WTC11 (cell line): ENCODE measurements at regions not wholly inside any gene's neighbourhood (a gene's known extent, or its start where the extent isn't known, plus 50 kb on each side); places are given as distances from the start of the nearest gene placed in this dataset.

Experiments used
- CTCF ChIP-seq: fragments of 200-600 bp; IDR thresholded peaks from 2 replicates; pipeline ENCODE4 v1.8.0; 2022; ENCODE audit warnings: antibody characterized with exemption
- KAT7 ChIP-seq: sonication (generic); formaldehyde crosslinking; IDR thresholded peaks from 2 replicates; pipeline ENCODE4 v1.8.1; 2023; ENCODE audit warnings: missing genetic modification reagents, mild to moderate bottlenecking, borderline replicate concordance
- MAX ChIP-seq: sonication (generic); formaldehyde crosslinking; IDR thresholded peaks from 2 replicates; pipeline ENCODE4 v1.8.0; 2022; ENCODE audit warnings: mild to moderate bottlenecking, missing genetic modification reagents
- TCF7 ChIP-seq: sonication (generic); formaldehyde crosslinking; IDR thresholded peaks from 2 replicates; pipeline ENCODE4 v1.8.0; 2022; ENCODE audit warnings: mild to moderate bottlenecking, low read depth, missing genetic modification reagents, moderate library complexity

DNA sequence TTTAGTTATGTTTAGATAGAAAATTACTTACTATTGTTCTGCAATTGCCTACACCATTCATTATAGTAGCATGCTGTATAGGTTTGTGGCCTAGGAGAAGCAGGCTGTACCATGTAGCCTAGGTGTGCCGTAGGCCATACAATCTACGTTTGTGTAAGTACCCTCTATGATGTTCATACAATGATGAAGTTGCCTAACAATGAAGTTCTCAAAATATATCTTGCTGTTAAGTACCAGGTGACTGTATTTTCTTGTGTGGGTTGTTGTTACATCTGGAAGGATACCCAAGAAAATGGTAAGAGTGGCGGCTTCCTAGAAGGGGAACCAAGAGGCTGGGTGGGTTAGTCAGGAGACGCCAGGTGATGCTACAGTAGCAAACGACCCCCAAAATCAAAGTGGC lies 88.3 kb upstream of the FOXF1 start:
- no peak for TF ChIP-seq MAX (CRISPR knock-in tag)
- TF ChIP-seq CTCF: no peak
- no peak for TF ChIP-seq KAT7
- TF ChIP-seq TCF7: no peak
